ENCODE measurements at regions not wholly inside any gene's neighbourhood (a gene's known extent, or its start where the extent isn't known, plus 50 kb on each side); places are given as distances from the start of the nearest gene placed in this dataset.
"Not testable (repeated sequence)": the region's sequence is repeated elsewhere in the genome, so short reads cannot be mapped to it uniquely, and the experiment has no call there.

- not testable (repeated sequence) for DNase-seq (ENCODE audit: low read depth, low spot score)
Observed at GRCh38 chr16:62258931-62259435, 222.7 kb upstream of the CDH8 start.

- no peak for DNase-seq (ENCODE audit: low read depth, low spot score)
Observed at GRCh38 chr16:62256406-62256805, 220.2 kb upstream of the CDH8 start.

GRCh38 chr16:62254847-62255246 is 218.6 kb upstream of the CDH8 start:
- no peak for DNase-seq (ENCODE audit: low read depth, low spot score)

- no peak for DNase-seq (ENCODE audit: low read depth, low spot score)
Observed at GRCh38 chr16:62254372-62254771, 218.1 kb upstream of the CDH8 start.

- no peak for DNase-seq (ENCODE audit: low read depth, low spot score)
Observed at GRCh38 chr16:62253966-62254365, 217.7 kb upstream of the CDH8 start.

GRCh38 chr16:62249069-62249468 is 212.8 kb upstream of the CDH8 start:
- no peak for DNase-seq (ENCODE audit: low read depth, low spot score)

- DNase-seq (ENCODE audit: low read depth, low spot score): no peak
Observed at GRCh38 chr16:62240722-62241121, 204.5 kb upstream of the CDH8 start.

- DNase-seq (ENCODE audit: low read depth, low spot score): no peak
Observed at GRCh38 chr16:62225675-62226074, 189.4 kb upstream of the CDH8 start.

GRCh38 chr16:62224646-62225209 is 188.5 kb upstream of the CDH8 start:
- DNase-seq (ENCODE audit: low read depth, low spot score): no peak

- no peak for DNase-seq (ENCODE audit: low read depth, low spot score)
Observed at GRCh38 chr16:62216837-62217236, 180.6 kb upstream of the CDH8 start.

GRCh38 chr16:62213763-62214162 is 177.5 kb upstream of the CDH8 start:
- DNase-seq (ENCODE audit: low read depth, low spot score): no peak

GRCh38 chr16:62208934-62209333 is 172.7 kb upstream of the CDH8 start:
- no peak for DNase-seq (ENCODE audit: low read depth, low spot score)

GRCh38 chr16:62205459-62205858 is 169.2 kb upstream of the CDH8 start:
- no peak for DNase-seq (ENCODE audit: low read depth, low spot score)

GRCh38 chr16:62201911-62202310 is 165.7 kb upstream of the CDH8 start:
- DNase-seq (ENCODE audit: low read depth, low spot score): no peak

GRCh38 chr16:62194828-62195227 is 158.6 kb upstream of the CDH8 start:
- no peak for DNase-seq (ENCODE audit: low read depth, low spot score)

GRCh38 chr16:62190426-62190825 is 154.2 kb upstream of the CDH8 start:
- DNase-seq (ENCODE audit: low read depth, low spot score): no peak

- DNase-seq (ENCODE audit: low read depth, low spot score): no peak
Observed at GRCh38 chr16:62177351-62178203, 141.3 kb upstream of the CDH8 start.

- DNase-seq (ENCODE audit: low read depth, low spot score): no peak
Observed at GRCh38 chr16:62170642-62171041, 134.4 kb upstream of the CDH8 start.

- no peak for DNase-seq (ENCODE audit: low read depth, low spot score)
Observed at GRCh38 chr16:62167551-62167950, 131.3 kb upstream of the CDH8 start.

- DNase-seq (ENCODE audit: low read depth, low spot score): no peak
Observed at GRCh38 chr16:62157544-62157943, 121.3 kb upstream of the CDH8 start.

GRCh38 chr16:62156971-62157370 is 120.7 kb upstream of the CDH8 start:
- no peak for DNase-seq (ENCODE audit: low read depth, low spot score)

- no peak for DNase-seq (ENCODE audit: low read depth, low spot score)
Observed at GRCh38 chr16:62149631-62150030, 113.4 kb upstream of the CDH8 start.

GRCh38 chr16:62137996-62138395 is 101.8 kb upstream of the CDH8 start:
- DNase-seq (ENCODE audit: low read depth, low spot score): no peak

Measured in brain pericyte (primary cell).